ENCODE measurements at regions not wholly inside any gene's neighbourhood (a gene's known extent, or its start where the extent isn't known, plus 50 kb on each side); places are given as distances from the start of the nearest gene placed in this dataset.
"Not testable (repeated sequence)": the region's sequence is repeated elsewhere in the genome, so short reads cannot be mapped to it uniquely, and the experiment has no call there.

- no peak for DNase-seq (ENCODE audit: low read depth, low spot score)
Observed at GRCh38 chr13:65505941-65506340, 1724.2 kb downstream of the PCDH9 start.

- no peak for DNase-seq (ENCODE audit: low read depth, low spot score)
Observed at GRCh38 chr13:65504213-65504612, 1725.9 kb downstream of the PCDH9 start.

- DNase-seq (ENCODE audit: low read depth, low spot score): no peak
Observed at GRCh38 chr13:65500481-65500880, 1729.7 kb downstream of the PCDH9 start.

DNA sequence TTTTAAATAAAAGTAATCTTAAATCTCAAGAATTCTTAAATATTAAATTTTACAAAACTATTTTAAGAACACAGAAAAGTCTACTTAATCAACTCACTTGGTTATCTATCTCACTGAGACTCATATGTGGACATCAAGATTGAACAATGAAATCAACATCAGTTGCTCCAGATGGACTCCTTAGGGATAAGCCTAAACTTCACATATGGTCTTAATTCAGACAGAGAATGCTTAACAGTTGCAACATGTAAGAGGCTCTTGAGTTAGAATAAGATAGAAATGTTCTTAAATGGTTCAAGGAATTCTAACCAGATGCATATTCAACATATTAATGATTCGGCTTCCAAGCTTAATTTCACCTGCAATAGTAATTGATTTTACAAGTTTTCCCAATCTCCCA is 1730.9 kb downstream of the PCDH9 start:
- DNase-seq (ENCODE audit: low read depth, low spot score): no peak

GRCh38 chr13:65497265-65497664 is 1732.9 kb downstream of the PCDH9 start:
- no peak for DNase-seq (ENCODE audit: low read depth, low spot score)

DNA sequence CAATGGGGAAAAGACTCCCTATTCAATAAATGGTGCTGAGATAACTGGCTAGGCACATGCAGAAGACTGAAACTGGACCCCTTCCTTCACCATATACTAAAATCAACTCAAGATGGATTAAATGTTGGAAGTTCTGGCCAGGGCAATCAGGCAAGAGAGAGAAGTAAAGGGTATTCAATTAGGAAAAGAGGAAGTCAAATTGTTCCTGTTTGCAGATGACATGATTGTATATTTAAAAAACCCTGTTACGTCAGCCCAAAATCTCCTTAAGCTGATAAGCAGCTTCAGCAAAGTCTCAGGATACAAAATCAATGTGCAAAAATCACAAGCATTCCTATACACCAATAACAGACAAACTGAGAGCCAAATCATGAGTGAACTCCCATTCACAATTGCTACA is 1739.4 kb downstream of the PCDH9 start:
- DNase-seq (ENCODE audit: low read depth, low spot score): not testable (repeated sequence)

- DNase-seq (ENCODE audit: low read depth, low spot score): no peak
Observed at GRCh38 chr13:65488606-65489005, 1741.5 kb downstream of the PCDH9 start.

- no peak for DNase-seq (ENCODE audit: low read depth, low spot score)
Observed at GRCh38 chr13:65479692-65480091, 1750.4 kb downstream of the PCDH9 start.

DNA sequence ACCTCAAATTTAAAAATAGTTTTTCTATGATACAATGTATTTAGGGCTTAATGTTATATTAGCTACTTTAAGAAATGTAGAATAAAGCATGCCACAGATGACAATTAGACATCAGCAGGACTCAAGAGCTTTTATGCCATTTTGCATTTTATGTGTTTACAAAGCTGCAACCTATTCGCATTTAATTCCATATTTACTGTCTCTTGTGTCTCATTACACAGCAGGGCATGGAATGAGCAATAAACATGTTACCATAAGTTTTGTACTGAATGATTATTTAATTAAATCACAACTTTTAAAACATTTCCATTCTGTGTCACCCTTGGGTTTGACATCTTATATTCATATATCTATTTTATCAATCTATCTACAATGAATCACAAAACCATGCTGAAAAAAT is 1756.9 kb downstream of the PCDH9 start:
- DNase-seq (ENCODE audit: low read depth, low spot score): no peak

GRCh38 chr13:65472336-65472735 is 1757.8 kb downstream of the PCDH9 start:
- DNase-seq (ENCODE audit: low read depth, low spot score): no peak

GRCh38 chr13:65470781-65471180 is 1759.4 kb downstream of the PCDH9 start:
- DNase-seq (ENCODE audit: low read depth, low spot score): no peak

DNA sequence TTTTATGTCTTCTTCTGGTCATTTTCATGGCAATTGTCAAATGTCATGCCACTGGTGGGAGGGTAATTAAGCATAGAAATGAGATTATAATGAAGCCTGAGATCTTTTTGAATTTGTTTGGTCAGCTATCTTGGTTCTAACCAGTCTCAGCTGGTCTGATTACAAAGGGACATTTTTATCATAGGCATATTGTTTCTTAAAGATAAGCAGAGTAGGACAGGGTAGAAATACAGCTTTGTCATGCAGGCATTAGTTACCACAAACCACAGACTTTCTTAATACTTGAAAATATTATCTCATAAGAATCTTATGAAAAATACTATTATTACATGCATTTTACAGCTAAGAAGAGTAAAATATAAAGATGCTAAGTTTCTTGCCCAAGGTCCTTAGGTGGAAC is 1761.5 kb downstream of the PCDH9 start:
- no peak for DNase-seq (ENCODE audit: low read depth, low spot score)

- DNase-seq (ENCODE audit: low read depth, low spot score): no peak
Observed at GRCh38 chr13:65461590-65461989, 1768.5 kb downstream of the PCDH9 start.

GRCh38 chr13:65460136-65460535 is 1770.0 kb downstream of the PCDH9 start:
- DNase-seq (ENCODE audit: low read depth, low spot score): no peak

- DNase-seq (ENCODE audit: low read depth, low spot score): no peak
Observed at GRCh38 chr13:65456150-65456912, 1773.8 kb downstream of the PCDH9 start.

GRCh38 chr13:65454403-65454802 is 1775.7 kb downstream of the PCDH9 start:
- no peak for DNase-seq (ENCODE audit: low read depth, low spot score)

DNA sequence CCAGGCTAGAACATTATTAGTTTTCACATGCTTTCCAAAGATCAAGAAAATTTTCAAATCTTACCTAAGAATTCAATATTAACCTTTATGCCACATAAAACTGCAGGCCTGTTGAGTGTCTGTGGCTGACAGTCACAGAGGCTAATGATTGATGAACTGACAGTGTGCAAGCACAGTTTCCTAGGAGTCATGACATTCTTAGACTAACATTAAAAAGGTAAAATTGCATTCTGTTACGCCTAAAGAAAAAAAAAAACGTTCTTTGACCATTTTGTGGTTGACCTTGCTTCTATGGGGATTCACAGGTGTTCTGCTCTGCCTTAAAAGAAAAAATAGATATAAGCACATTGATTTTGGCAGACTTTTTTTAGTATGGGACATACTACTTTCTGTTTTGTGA is 1776.2 kb downstream of the PCDH9 start:
- DNase-seq (ENCODE audit: low read depth, low spot score): no peak

GRCh38 chr13:65445340-65445739 is 1784.8 kb downstream of the PCDH9 start:
- no peak for DNase-seq (ENCODE audit: low read depth, low spot score)

DNA sequence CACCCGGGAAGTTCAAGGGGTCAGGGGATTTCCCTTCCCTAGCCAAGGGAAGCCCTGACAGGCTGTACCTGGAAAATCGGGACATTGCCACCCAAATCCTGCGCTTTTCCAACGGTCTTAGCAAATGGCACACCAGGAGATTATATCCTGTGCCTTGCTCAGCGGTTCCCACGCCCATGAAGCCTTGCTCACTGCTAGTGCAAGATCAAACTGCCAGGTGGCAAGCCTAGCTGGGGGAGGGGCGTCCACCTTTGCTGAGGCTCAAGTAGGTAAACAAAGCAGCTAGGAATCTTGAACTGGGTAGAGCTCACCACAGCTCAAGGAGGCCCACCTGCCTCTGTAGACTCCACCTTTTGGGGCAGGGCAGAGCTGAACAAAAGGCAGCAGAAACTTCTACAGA is 1794.5 kb downstream of the PCDH9 start:
- DNase-seq (ENCODE audit: low read depth, low spot score): no peak

- no peak for DNase-seq (ENCODE audit: low read depth, low spot score)
Observed at GRCh38 chr13:65417953-65418352, 1812.2 kb downstream of the PCDH9 start.

DNA sequence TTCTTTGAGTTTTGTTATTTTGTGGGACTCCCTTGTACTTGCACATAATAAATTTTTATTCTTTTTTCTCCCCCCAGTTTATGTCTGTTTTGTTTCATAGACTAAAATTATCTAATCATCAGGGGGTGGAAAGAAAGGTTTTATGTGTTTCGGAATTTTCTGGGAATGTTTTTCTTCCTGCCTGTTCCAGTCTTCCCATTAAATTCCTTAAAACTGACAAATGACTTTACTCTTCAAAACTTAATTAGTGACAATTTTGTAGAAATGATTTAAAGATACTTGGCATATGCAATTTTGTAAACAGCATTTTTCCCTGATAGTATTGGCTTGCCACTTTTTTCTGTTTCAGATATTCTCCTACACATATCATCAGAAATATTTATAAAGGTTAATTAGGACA is 1813.4 kb downstream of the PCDH9 start:
- no peak for DNase-seq (ENCODE audit: low read depth, low spot score)

DNA sequence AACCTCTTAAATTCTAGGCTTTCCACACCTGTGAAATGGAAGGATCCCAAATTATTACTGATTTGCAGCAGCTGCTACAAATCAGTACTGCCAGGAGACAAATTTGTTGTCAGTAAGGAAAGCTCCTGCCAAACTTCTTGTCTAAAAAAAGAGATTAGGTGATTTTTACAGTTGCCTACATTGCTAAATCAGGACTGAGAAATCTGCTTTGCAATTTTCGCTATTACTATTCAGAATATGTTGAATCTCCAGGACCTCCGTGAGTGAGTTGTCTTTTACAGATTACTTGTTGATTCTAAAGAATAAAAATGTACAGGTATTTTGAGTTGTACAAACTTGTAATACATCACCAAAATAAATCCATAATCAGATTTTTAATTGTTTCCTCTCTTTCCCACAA is 1815.9 kb downstream of the PCDH9 start:
- DNase-seq (ENCODE audit: low read depth, low spot score): no peak

GRCh38 chr13:65411521-65411920 is 1818.6 kb downstream of the PCDH9 start:
- DNase-seq (ENCODE audit: low read depth, low spot score): no peak

DNA sequence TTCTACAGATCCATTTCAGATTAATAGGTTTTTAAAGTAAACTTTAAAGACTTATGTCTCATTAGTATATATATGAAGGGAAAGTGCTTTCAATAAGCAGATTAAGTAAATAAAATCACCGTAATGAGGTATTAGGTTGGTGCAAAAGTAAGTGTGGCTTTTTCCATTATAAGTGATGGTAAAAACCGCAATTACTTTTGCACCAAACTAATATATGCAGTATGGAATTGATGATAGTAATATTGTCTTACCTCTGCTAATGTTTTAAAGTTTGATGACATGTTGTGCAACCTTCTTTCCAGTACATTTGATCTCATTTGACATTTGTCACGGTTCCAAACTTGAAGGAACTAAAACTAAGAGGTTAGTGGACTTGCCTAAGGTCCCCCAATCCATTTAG is 1819.3 kb downstream of the PCDH9 start:
- DNase-seq (ENCODE audit: low read depth, low spot score): no peak
